ENCODE measurements at regions not wholly inside any gene's neighbourhood (a gene's known extent, or its start where the extent isn't known, plus 50 kb on each side); places are given as distances from the start of the nearest gene placed in this dataset.

DNA sequence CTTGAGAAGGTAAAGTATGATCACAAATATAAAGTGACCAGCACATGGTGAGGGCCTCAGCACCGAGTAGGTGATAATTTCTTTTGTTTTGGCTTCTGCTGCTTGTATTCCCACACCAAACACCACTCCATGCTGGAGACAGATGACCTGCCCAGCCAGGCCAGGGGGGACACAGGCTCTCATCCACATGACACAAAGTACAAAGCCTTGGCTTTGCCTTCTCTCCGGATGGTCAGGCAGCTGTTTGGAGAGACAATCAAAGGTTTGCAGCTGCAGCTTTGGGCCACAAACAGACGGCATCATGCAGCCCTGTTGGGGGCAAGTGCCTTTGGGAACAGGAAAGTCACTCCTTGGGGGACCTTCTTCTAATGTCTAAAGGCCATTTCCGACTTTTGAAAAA is 226.2 kb upstream of the KLF4 start:
- TF ChIP-seq, protein P1, sequence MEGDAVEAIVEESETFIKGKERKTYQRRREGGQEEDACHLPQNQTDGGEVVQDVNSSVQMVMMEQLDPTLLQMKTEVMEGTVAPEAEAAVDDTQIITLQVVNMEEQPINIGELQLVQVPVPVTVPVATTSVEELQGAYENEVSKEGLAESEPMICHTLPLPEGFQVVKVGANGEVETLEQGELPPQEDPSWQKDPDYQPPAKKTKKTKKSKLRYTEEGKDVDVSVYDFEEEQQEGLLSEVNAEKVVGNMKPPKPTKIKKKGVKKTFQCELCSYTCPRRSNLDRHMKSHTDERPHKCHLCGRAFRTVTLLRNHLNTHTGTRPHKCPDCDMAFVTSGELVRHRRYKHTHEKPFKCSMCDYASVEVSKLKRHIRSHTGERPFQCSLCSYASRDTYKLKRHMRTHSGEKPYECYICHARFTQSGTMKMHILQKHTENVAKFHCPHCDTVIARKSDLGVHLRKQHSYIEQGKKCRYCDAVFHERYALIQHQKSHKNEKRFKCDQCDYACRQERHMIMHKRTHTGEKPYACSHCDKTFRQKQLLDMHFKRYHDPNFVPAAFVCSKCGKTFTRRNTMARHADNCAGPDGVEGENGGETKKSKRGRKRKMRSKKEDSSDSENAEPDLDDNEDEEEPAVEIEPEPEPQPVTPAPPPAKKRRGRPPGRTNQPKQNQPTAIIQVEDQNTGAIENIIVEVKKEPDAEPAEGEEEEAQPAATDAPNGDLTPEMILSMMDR (conservative IDR thresholded peaks at IDR 0.05; ENCODE audit: low read depth, low read length) = no peak
- no peak for TF ChIP-seq EZH2 (IDR thresholded peaks at IDR 0.05; ENCODE audit: low read length, unreplicated experiment)
